Endodermal cell (in vitro differentiated cells): ENCODE measurements at regions not wholly inside any gene's neighbourhood (a gene's known extent, or its start where the extent isn't known, plus 50 kb on each side); places are given as distances from the start of the nearest gene placed in this dataset.

Experiments
- DNase-seq: peaks from one replicate; pipeline ENCODE4 v3.0.0-alpha.2; 2017
- H3K27ac ChIP-seq: 2 replicates; pipeline ENCODE4 v1.5.1; 2013; ENCODE audit warnings: mild to moderate bottlenecking, low read depth, low read length, moderate library complexity
- H3K27me3 ChIP-seq: 2 replicates; pipeline ENCODE4 v1.6.1; 2013; ENCODE audit warnings: mild to moderate bottlenecking, low read length, moderate library complexity; ENCODE audit not compliant: insufficient read depth, control insufficient read depth, poor library complexity, severe bottlenecking
- H3K36me3 ChIP-seq: 2 replicates; pipeline ENCODE4 v1.7.0; 2013; ENCODE audit warnings: mild to moderate bottlenecking, low read length, moderate library complexity; ENCODE audit not compliant: control insufficient read depth, insufficient read depth
- H3K4me1 ChIP-seq: one replicate; pipeline ENCODE4 v1.7.0; 2013; ENCODE audit warnings: low read length; ENCODE audit not compliant: control insufficient read depth, insufficient read depth
- H3K4me3 ChIP-seq: 2 replicates; pipeline ENCODE4 v1.5.1; 2013; ENCODE audit warnings: mild to moderate bottlenecking, low read length, moderate library complexity
- H3K9ac ChIP-seq: 2 replicates; pipeline ENCODE4 v1.6.1; 2013; ENCODE audit warnings: mild to moderate bottlenecking, low read length, moderate library complexity; ENCODE audit not compliant: poor library complexity, severe bottlenecking; ENCODE audit errors: extremely low read depth
- H3K9me3 ChIP-seq: 2 replicates; pipeline ENCODE4 v1.6.1; 2013; ENCODE audit warnings: mild to moderate bottlenecking, low read length, moderate library complexity; ENCODE audit not compliant: control insufficient read depth
- H3K27ac Mint-ChIP-seq: 2 replicates; pipeline ENCODE4 v1.8.0; 2020; ENCODE audit warnings: mixed read lengths
- H3K27me3 Mint-ChIP-seq: 2 replicates; pipeline ENCODE4 v1.8.0; 2021; ENCODE audit warnings: mild to moderate bottlenecking, mixed read lengths; ENCODE audit not compliant: insufficient read depth
- H3K36me3 Mint-ChIP-seq: 2 replicates; pipeline ENCODE4 v1.8.0; 2020; ENCODE audit warnings: low read depth, mixed read lengths
- H3K4me1 Mint-ChIP-seq: 2 replicates; pipeline ENCODE4 v1.8.0; 2020; ENCODE audit warnings: mixed read lengths
- H3K4me3 Mint-ChIP-seq: 2 replicates; pipeline ENCODE4 v1.8.0; 2020; ENCODE audit warnings: mild to moderate bottlenecking, moderate library complexity, mixed read lengths
- H3K9me3 Mint-ChIP-seq: 2 replicates; pipeline ENCODE4 v1.8.0; 2020; ENCODE audit warnings: mild to moderate bottlenecking, mixed read lengths
- CTCF ChIP-seq: fragments of 200-600 bp; sonication (generic); conservative IDR thresholded peaks from 2 replicates; pipeline ENCODE4 v1.5.0; 2021; ENCODE audit warnings: antibody characterized with exemption, mild to moderate bottlenecking
- WGBS, 2 experiments: methylation state at CpG; one replicate each; pipeline versions ENCODE4 v1.1.5 to v1.1.7; 2013; ENCODE audit warnings: missing lambda C conversion rate in 2 of 2, mixed read lengths in 1 of 2; ENCODE audit not compliant: insufficient coverage in 1 of 2, insufficient read length in 1 of 2; 5-methylcytosine and 5-hydroxymethylcytosine counted together

- WGBS, 2 experiments = 91 to 96% methylated on average over 5 to 6 of the region's 6 CpGs
- H3K27me3 ChIP-seq = no peaks in the 10 kb centered on the region
- H3K36me3 Mint-ChIP-seq = no peaks in the 10 kb centered on the region
- no peaks in the 10 kb centered on the region for H3K36me3 ChIP-seq
- H3K9me3 ChIP-seq = no peaks in the 10 kb centered on the region
- H3K4me3 ChIP-seq = no peak overlapping the region
- no peak for DNase-seq
- no peak for TF ChIP-seq CTCF
- H3K9ac ChIP-seq = no peak overlapping the region
- no peaks in the 10 kb centered on the region for H3K27me3 Mint-ChIP-seq
- H3K4me1 Mint-ChIP-seq = peaks cover 15% of the 10 kb centered on the region
- H3K4me1 ChIP-seq = no peaks in the 10 kb centered on the region
- H3K9me3 Mint-ChIP-seq = peaks cover 6% of the 10 kb centered on the region
- H3K27ac Mint-ChIP-seq = no peak overlapping the region
- no peak overlapping the region for H3K27ac ChIP-seq
- no peak overlapping the region for H3K4me3 Mint-ChIP-seq
Observed at GRCh38 chr7:3138997-3139396, 95.3 kb upstream of the CARD11 start.

- no peak overlapping the region for H3K9ac ChIP-seq
- H3K4me1 ChIP-seq = no peaks in the 10 kb centered on the region
- no peaks in the 10 kb centered on the region for H3K27me3 ChIP-seq
- Mint-ChIP-seq H3K27me3 (no peaks in the 10 kb centered on the region), H3K4me3 (no peak overlapping the region), H3K9me3 (peaks cover 6% of the 10 kb centered on the region), H3K27ac (no peak overlapping the region), H3K4me1 (peaks cover 3% of the 10 kb centered on the region), H3K36me3 (no peaks in the 10 kb centered on the region)
- no peaks in the 10 kb centered on the region for H3K9me3 ChIP-seq
- WGBS, 2 experiments = 68 to 73% methylated on average over 5 to 6 of the region's 6 CpGs
- H3K4me3 ChIP-seq = no peak overlapping the region
- no peak overlapping the region for H3K27ac ChIP-seq
- no peak for DNase-seq
- no peaks in the 10 kb centered on the region for H3K36me3 ChIP-seq
- TF ChIP-seq CTCF = no peak
Observed at GRCh38 chr7:3140834-3141233, 97.2 kb upstream of the CARD11 start.

GRCh38 chr7:3141326-3141725 is 97.7 kb upstream of the CARD11 start:
- Histone ChIP-seq H3K4me1 (no peaks in the 10 kb centered on the region), H3K4me3 (no peak overlapping the region), H3K36me3 (no peaks in the 10 kb centered on the region), H3K9me3 (no peaks in the 10 kb centered on the region), H3K27me3 (no peaks in the 10 kb centered on the region), H3K27ac (no peak overlapping the region), H3K9ac (no peak overlapping the region)
- no peaks in the 10 kb centered on the region for H3K36me3 Mint-ChIP-seq
- peaks cover under 1% of the 10 kb centered on the region for H3K4me1 Mint-ChIP-seq
- TF ChIP-seq CTCF = no peak
- H3K9me3 Mint-ChIP-seq = peaks cover 6% of the 10 kb centered on the region
- DNase-seq = no peak
- H3K27ac Mint-ChIP-seq = no peak overlapping the region
- WGBS, 2 experiments = 78 to 92% methylated on average over 6 of the region's 7 CpGs
- H3K27me3 Mint-ChIP-seq = no peaks in the 10 kb centered on the region
- no peak overlapping the region for H3K4me3 Mint-ChIP-seq
